Liver (tissue), 7 donors: ENCODE measurements at regions not wholly inside any gene's neighbourhood (a gene's known extent, or its start where the extent isn't known, plus 50 kb on each side); places are given as distances from the start of the nearest gene placed in this dataset.

Source experiments
- DNase-seq: peaks from one replicate; pipeline ENCODE4 v3.0.0-alpha.2; 2017; ENCODE audit warnings: low spot score
- H3K27ac ChIP-seq, 2 donors: one replicate each; pipeline ENCODE4 v1.7.0; 2013; ENCODE audit warnings: inconsistent platforms in 2 of 2, low read length in 2 of 2, control low read depth in 1 of 2, low read depth in 1 of 2, mild to moderate bottlenecking in 1 of 2
- H3K27me3 ChIP-seq, 4 donors: one replicate each; pipeline versions ENCODE4 v1.6.1 to v1.7.0; 2013; ENCODE audit warnings: low read length in 3 of 4, inconsistent platforms in 1 of 4, mild to moderate bottlenecking in 1 of 4, moderate library complexity in 1 of 4; ENCODE audit not compliant: control insufficient read depth in 4 of 4, insufficient read depth in 4 of 4
- H3K36me3 ChIP-seq, 4 donors: one replicate each; pipeline versions ENCODE4 v1.6.1 to v1.7.0; 2013; ENCODE audit warnings: low read length in 3 of 4, mild to moderate bottlenecking in 3 of 4, low read depth in 1 of 4, moderate library complexity in 1 of 4; ENCODE audit not compliant: control insufficient read depth in 4 of 4, insufficient read depth in 3 of 4
- H3K4me1 ChIP-seq, 4 donors: one replicate each; pipeline versions ENCODE4 v1.6.1 to v1.7.0; 2013; ENCODE audit warnings: low read length in 3 of 4, mild to moderate bottlenecking in 3 of 4, moderate library complexity in 1 of 4; ENCODE audit not compliant: control insufficient read depth in 4 of 4, insufficient read depth in 4 of 4
- H3K4me3 ChIP-seq, 3 donors: one replicate each; pipeline versions ENCODE4 v1.6.1 to v1.7.0; 2013; ENCODE audit warnings: low read length in 3 of 3, control low read depth in 1 of 3, low read depth in 1 of 3, mild to moderate bottlenecking in 1 of 3
- H3K9ac ChIP-seq, 2 donors: one replicate each; pipeline ENCODE4 v1.7.0; 2013; ENCODE audit warnings: low read length in 2 of 2, mild to moderate bottlenecking in 2 of 2, moderate library complexity in 2 of 2, control low read depth in 1 of 2, low read depth in 1 of 2
- H3K9me3 ChIP-seq, 4 donors: one replicate each; pipeline versions ENCODE4 v1.6.1 to v1.7.0; 2013; ENCODE audit warnings: low read length in 3 of 4; ENCODE audit not compliant: control insufficient read depth in 4 of 4
- EGR1 ChIP-seq, 2 donors: IDR thresholded peaks; 2 replicates each; pipeline ENCODE4 v1.6.1; 2016 to 2018; ENCODE audit warnings: antibody characterized with exemption in 2 of 2, low read depth in 2 of 2
- FOXA1 ChIP-seq: IDR thresholded peaks from 2 replicates; pipeline ENCODE4 v1.6.1; 2016; ENCODE audit warnings: antibody characterized with exemption
- FOXA2 ChIP-seq: IDR thresholded peaks from 2 replicates; pipeline ENCODE4 v1.6.1; 2016; ENCODE audit warnings: antibody characterized with exemption
- GABPA ChIP-seq, 2 donors: IDR thresholded peaks in 1 of 2; conservative IDR thresholded peaks in 1 of 2; 2 replicates each; pipeline ENCODE4 v1.6.1; 2016; ENCODE audit warnings: antibody characterized with exemption in 2 of 2, mild to moderate bottlenecking in 1 of 2, moderate library complexity in 1 of 2
- HNF4A ChIP-seq, 2 donors: conservative IDR thresholded peaks; 2 replicates each; pipeline ENCODE4 v1.6.1; 2016; ENCODE audit warnings: antibody characterized with exemption in 2 of 2, mild to moderate bottlenecking in 2 of 2
- HNF4G ChIP-seq: IDR thresholded peaks from 2 replicates; pipeline ENCODE4 v1.6.1; 2016; ENCODE audit warnings: antibody characterized with exemption
- JUND ChIP-seq, 2 donors: IDR thresholded peaks; 2 replicates each; pipeline ENCODE4 v1.6.1; 2016; ENCODE audit warnings: antibody characterized with exemption in 2 of 2
- NR2F2 ChIP-seq: IDR thresholded peaks from 2 replicates; pipeline ENCODE4 v1.6.1; 2016; ENCODE audit warnings: antibody characterized with exemption
- RAD21 ChIP-seq, 2 donors: IDR thresholded peaks; 2 replicates each; pipeline ENCODE4 v1.6.1; 2016; ENCODE audit warnings: antibody characterized with exemption in 2 of 2, mild to moderate bottlenecking in 2 of 2
- RXRA ChIP-seq, 2 donors: IDR thresholded peaks; 2 replicates each; pipeline ENCODE4 v1.6.1; 2017 to 2018; ENCODE audit warnings: antibody characterized with exemption in 2 of 2, mild to moderate bottlenecking in 1 of 2
- SP1 ChIP-seq: IDR thresholded peaks from 2 replicates; pipeline ENCODE4 v1.6.1; 2018; ENCODE audit warnings: antibody characterized with exemption, mild to moderate bottlenecking
- TAF1 ChIP-seq: conservative IDR thresholded peaks from 2 replicates; pipeline ENCODE4 v1.6.1; 2016; ENCODE audit warnings: antibody characterized with exemption, mild to moderate bottlenecking
- YY1 ChIP-seq: IDR thresholded peaks from 2 replicates; pipeline ENCODE4 v1.6.1; 2016; ENCODE audit warnings: antibody characterized with exemption, mild to moderate bottlenecking
- WGBS: extraction: QIAGEN DNeasy Blood & Tissue Kit; methylation state at CpG from one replicate; pipeline ENCODE4 v1.1.7; 2013; 5-methylcytosine and 5-hydroxymethylcytosine counted together
- TF ChIP-seq, protein P1 (sequence below): IDR thresholded peaks from 2 replicates; pipeline ENCODE4 v1.6.1; 2016; ENCODE audit warnings: antibody characterized with exemption
- TF ChIP-seq, protein P2 (sequence below): IDR thresholded peaks from 2 replicates; pipeline ENCODE4 v1.6.1; 2016; ENCODE audit warnings: antibody characterized with exemption, mild to moderate bottlenecking
- TF ChIP-seq, protein P3 (sequence below): IDR thresholded peaks from 2 replicates; pipeline ENCODE4 v1.6.1; 2016; ENCODE audit warnings: antibody characterized with exemption
- TF ChIP-seq, protein P4 (sequence below): IDR thresholded peaks from 2 replicates; pipeline ENCODE4 v1.6.1; 2016; ENCODE audit warnings: antibody characterized with exemption
- donor health status: healthy.
- donor health status: healthy.
- donor health status: healthy.
- donor health status: healthy.

DNA sequence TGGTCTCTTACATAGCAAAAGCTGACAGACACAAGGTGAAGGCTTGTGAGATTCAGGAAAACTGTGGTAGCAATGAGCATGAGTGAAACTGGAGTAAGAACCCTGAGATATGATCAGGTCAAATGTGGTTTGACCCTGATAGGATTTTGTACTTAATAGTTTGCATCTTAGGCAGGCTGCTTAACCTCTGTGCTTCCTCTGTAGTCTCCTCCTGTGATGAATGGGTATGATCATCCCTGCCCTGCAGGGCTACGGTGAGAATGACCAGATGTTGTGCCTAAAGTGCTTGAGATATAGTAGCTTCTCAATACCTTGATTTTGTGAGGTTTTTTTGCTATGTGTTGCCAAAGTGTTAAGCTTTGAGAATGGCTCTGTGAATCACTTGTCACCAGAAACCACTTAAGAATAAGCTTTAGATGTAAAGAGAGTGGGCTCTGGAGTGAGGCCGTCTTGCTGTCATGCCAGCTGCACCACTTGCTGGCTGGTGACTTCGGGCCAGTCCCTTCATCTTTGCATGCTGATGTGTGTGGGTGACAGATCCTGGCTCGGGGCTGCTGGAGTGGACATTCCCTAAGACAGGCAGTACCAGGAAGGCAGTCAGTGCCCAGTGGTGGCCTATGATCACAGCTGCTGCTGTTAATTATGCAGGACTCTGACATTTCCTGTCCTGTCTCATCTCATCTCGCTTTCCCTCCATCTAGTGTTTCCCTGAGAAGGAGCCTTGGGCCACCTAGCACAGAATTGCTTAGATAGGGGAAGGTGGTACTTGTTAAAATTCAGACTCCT, 254.7 kb downstream of the NFATC2 start:
- no peak overlapping the region for H3K4me3 ChIP-seq
- TF ChIP-seq TAF1 (no peak), FOXA1 (no peak), HNF4G (no peak), FOXA2 (no peak), SP1 (no peak), GABPA (IDR thresholded peaks at IDR 0.05 in 1 of 2, conservative IDR thresholded peaks at IDR 0.05 in 1 of 2) (no peak), YY1 (no peak), JUND (IDR thresholded peaks at IDR 0.05) (no peak), NR2F2 (no peak), RAD21 (IDR thresholded peaks at IDR 0.05) (no peak), HNF4A (conservative IDR thresholded peaks at IDR 0.05) (no peak), EGR1 (IDR thresholded peaks at IDR 0.05; ENCODE audit: low read depth in 2 of 2) (no peak), RXRA (IDR thresholded peaks at IDR 0.05) (no peak)
- TF ChIP-seq, protein P1, sequence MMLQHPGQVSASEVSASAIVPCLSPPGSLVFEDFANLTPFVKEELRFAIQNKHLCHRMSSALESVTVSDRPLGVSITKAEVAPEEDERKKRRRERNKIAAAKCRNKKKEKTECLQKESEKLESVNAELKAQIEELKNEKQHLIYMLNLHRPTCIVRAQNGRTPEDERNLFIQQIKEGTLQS, result no peak
- TF ChIP-seq, protein P2, sequence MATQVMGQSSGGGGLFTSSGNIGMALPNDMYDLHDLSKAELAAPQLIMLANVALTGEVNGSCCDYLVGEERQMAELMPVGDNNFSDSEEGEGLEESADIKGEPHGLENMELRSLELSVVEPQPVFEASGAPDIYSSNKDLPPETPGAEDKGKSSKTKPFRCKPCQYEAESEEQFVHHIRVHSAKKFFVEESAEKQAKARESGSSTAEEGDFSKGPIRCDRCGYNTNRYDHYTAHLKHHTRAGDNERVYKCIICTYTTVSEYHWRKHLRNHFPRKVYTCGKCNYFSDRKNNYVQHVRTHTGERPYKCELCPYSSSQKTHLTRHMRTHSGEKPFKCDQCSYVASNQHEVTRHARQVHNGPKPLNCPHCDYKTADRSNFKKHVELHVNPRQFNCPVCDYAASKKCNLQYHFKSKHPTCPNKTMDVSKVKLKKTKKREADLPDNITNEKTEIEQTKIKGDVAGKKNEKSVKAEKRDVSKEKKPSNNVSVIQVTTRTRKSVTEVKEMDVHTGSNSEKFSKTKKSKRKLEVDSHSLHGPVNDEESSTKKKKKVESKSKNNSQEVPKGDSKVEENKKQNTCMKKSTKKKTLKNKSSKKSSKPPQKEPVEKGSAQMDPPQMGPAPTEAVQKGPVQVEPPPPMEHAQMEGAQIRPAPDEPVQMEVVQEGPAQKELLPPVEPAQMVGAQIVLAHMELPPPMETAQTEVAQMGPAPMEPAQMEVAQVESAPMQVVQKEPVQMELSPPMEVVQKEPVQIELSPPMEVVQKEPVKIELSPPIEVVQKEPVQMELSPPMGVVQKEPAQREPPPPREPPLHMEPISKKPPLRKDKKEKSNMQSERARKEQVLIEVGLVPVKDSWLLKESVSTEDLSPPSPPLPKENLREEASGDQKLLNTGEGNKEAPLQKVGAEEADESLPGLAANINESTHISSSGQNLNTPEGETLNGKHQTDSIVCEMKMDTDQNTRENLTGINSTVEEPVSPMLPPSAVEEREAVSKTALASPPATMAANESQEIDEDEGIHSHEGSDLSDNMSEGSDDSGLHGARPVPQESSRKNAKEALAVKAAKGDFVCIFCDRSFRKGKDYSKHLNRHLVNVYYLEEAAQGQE, result no peak
- TF ChIP-seq, protein P3, sequence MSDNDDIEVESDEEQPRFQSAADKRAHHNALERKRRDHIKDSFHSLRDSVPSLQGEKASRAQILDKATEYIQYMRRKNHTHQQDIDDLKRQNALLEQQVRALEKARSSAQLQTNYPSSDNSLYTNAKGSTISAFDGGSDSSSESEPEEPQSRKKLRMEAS, result no peak
- TF ChIP-seq, protein P4, sequence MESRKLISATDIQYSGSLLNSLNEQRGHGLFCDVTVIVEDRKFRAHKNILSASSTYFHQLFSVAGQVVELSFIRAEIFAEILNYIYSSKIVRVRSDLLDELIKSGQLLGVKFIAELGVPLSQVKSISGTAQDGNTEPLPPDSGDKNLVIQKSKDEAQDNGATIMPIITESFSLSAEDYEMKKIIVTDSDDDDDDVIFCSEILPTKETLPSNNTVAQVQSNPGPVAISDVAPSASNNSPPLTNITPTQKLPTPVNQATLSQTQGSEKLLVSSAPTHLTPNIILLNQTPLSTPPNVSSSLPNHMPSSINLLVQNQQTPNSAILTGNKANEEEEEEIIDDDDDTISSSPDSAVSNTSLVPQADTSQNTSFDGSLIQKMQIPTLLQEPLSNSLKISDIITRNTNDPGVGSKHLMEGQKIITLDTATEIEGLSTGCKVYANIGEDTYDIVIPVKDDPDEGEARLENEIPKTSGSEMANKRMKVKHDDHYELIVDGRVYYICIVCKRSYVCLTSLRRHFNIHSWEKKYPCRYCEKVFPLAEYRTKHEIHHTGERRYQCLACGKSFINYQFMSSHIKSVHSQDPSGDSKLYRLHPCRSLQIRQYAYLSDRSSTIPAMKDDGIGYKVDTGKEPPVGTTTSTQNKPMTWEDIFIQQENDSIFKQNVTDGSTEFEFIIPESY, result no peak
- peaks cover 0 to 5% (median 2%) of the 10 kb centered on the region in 4 donors for H3K9me3 ChIP-seq
- WGBS, result 82% methylated on average over 5 of the region's 5 CpGs
- no peaks in the 10 kb centered on the region for H3K27me3 ChIP-seq
- no peak overlapping the region for H3K27ac ChIP-seq
- H3K9ac ChIP-seq, result no peak overlapping the region
- DNase-seq, result no peak
- no peaks in the 10 kb centered on the region for H3K36me3 ChIP-seq
- H3K4me1 ChIP-seq, result no peaks in the 10 kb centered on the region

DNA sequence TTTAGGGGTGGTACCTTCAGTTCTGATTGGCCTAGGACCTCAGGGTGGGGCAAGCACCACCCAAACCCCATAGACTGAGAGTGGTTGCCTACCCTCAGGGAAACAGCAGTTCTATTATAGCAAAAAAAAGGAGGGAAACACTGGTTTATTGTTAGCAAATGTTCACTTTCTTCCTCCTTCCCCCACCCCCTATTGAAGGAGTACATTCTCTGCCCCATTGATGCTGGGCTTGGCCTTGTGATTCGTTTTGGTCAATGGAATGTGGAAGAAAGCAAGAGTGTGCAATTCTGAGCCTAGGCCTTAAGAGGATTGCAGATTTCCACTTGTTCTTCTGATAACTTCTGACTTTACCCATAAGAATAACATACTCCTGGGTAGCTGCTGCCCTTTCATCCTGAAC, 255.8 kb downstream of the NFATC2 start:
- no peak for DNase-seq
- H3K9ac ChIP-seq, result no peak overlapping the region
- no peaks in the 10 kb centered on the region for H3K4me1 ChIP-seq
- H3K27me3 ChIP-seq, result no peaks in the 10 kb centered on the region
- H3K27ac ChIP-seq, result no peak overlapping the region
- H3K9me3 ChIP-seq, result peaks cover 0 to 5% (median 2%) of the 10 kb centered on the region in 4 donors
- 34% methylated on average over 1 of the region's 1 CpG for WGBS
- no peak overlapping the region for H3K4me3 ChIP-seq
- H3K36me3 ChIP-seq, result no peaks in the 10 kb centered on the region
- TF ChIP-seq EGR1 (IDR thresholded peaks at IDR 0.05; ENCODE audit: low read depth in 2 of 2) (no peak), HNF4G (no peak), FOXA2 (no peak), HNF4A (conservative IDR thresholded peaks at IDR 0.05) (no peak), FOXA1 (no peak), NR2F2 (no peak)
- TF ChIP-seq, protein P4, result no peak
- TF ChIP-seq, protein P3, result no peak
- TF ChIP-seq, protein P1, result no peak
- TF ChIP-seq, protein P2, result no peak
